Activated T-helper 1 cell treated with anti-CD3 and anti-CD28 coated beads, Interleukin-2, amount 50 U/mL, for 16 hours (primary cell): ENCODE measurements at regions not wholly inside any gene's neighbourhood (a gene's known extent, or its start where the extent isn't known, plus 50 kb on each side); places are given as distances from the start of the nearest gene placed in this dataset.

Experiments used
- DNase-seq, 2 donors: peaks; one replicate each; pipeline ENCODE4 v3.0.0-alpha.2; 2020; ENCODE audit warnings: low read depth in 1 of 2, low spot score in 1 of 2

- DNase-seq: no peak
These were observed 285.8 kb downstream of the FGF9 start for GRCh38 chr13:21956666-21957065.

- DNase-seq: no peak
These were observed 287.0 kb downstream of the FGF9 start for GRCh38 chr13:21957833-21958232.

GRCh38 chr13:21960108-21960507 lies 289.2 kb downstream of the FGF9 start:
- no peak for DNase-seq

- no peak for DNase-seq
These were observed 293.8 kb downstream of the FGF9 start for GRCh38 chr13:21964686-21965085.

GRCh38 chr13:21965095-21965494 lies 294.2 kb downstream of the FGF9 start:
- DNase-seq: no peak

GRCh38 chr13:21966014-21966413 lies 295.1 kb downstream of the FGF9 start:
- DNase-seq: no peak

- DNase-seq: no peak
These were observed 297.0 kb downstream of the FGF9 start for GRCh38 chr13:21967871-21968270.

- no peak for DNase-seq
These were observed 299.3 kb downstream of the FGF9 start for GRCh38 chr13:21970172-21970571.

GRCh38 chr13:21970918-21971317 lies 300.0 kb downstream of the FGF9 start:
- DNase-seq: no peak

- DNase-seq: no peak
These were observed 301.1 kb downstream of the FGF9 start for GRCh38 chr13:21971662-21972621.

- no peak for DNase-seq
These were observed 302.7 kb downstream of the FGF9 start for GRCh38 chr13:21973437-21974125.

GRCh38 chr13:21974741-21975140 lies 303.9 kb downstream of the FGF9 start:
- no peak for DNase-seq

- no peak for DNase-seq
These were observed 305.3 kb downstream of the FGF9 start for GRCh38 chr13:21976159-21976558.

- no peak for DNase-seq
These were observed 308.4 kb downstream of the FGF9 start for GRCh38 chr13:21979161-21979806.

GRCh38 chr13:21980049-21980448 lies 309.2 kb downstream of the FGF9 start:
- DNase-seq: no peak

- DNase-seq: no peak
These were observed 313.3 kb downstream of the FGF9 start for GRCh38 chr13:21984156-21984555.

GRCh38 chr13:21986602-21987001 lies 315.7 kb downstream of the FGF9 start:
- no peak for DNase-seq

- DNase-seq: no peak
These were observed 316.9 kb downstream of the FGF9 start for GRCh38 chr13:21987793-21988192.

- DNase-seq: no peak
These were observed 317.8 kb downstream of the FGF9 start for GRCh38 chr13:21988624-21989023.

GRCh38 chr13:21996049-21996448 lies 325.2 kb downstream of the FGF9 start:
- no peak for DNase-seq

- DNase-seq: no peak
These were observed 326.9 kb downstream of the FGF9 start for GRCh38 chr13:21997726-21998125.
